RPMI8226 (cell line): ENCODE measurements at regions not wholly inside any gene's neighbourhood (a gene's known extent, or its start where the extent isn't known, plus 50 kb on each side); places are given as distances from the start of the nearest gene placed in this dataset.

Source experiments
- DNase-seq: peaks from one replicate; pipeline ENCODE4 v3.0.0-alpha.2; 2015

GRCh38 chr2:37812941-37813730, 112.0 kb upstream of the RMDN2 start:
- DNase-seq, result peak; percentile 12

GRCh38 chr2:37816036-37816435, 109.1 kb upstream of the RMDN2 start:
- no peak for DNase-seq

GRCh38 chr2:37816686-37817085, 108.4 kb upstream of the RMDN2 start:
- DNase-seq, result no peak

- no peak for DNase-seq
Measured at GRCh38 chr2:37819186-37819585, 105.9 kb upstream of the RMDN2 start.

GRCh38 chr2:37820471-37820986, 104.6 kb upstream of the RMDN2 start:
- DNase-seq, result no peak

GRCh38 chr2:37825586-37825985, 99.5 kb upstream of the RMDN2 start:
- no peak for DNase-seq

- DNase-seq, result no peak
Measured at GRCh38 chr2:37826611-37827010, 98.5 kb upstream of the RMDN2 start.

- no peak for DNase-seq
Measured at GRCh38 chr2:37827455-37827854, 97.6 kb upstream of the RMDN2 start.

GRCh38 chr2:37827911-37828511, 97.1 kb upstream of the RMDN2 start:
- no peak for DNase-seq

- no peak for DNase-seq
Measured at GRCh38 chr2:37829202-37829601, 95.9 kb upstream of the RMDN2 start.

- DNase-seq, result no peak
Measured at GRCh38 chr2:37829616-37830395, 95.3 kb upstream of the RMDN2 start.

GRCh38 chr2:37830636-37831035, 94.5 kb upstream of the RMDN2 start:
- DNase-seq, result no peak

- DNase-seq, result no peak
Measured at GRCh38 chr2:37831081-37831780, 93.9 kb upstream of the RMDN2 start.

- peak; percentile 76 for DNase-seq
Measured at GRCh38 chr2:37832590-37833197, 92.4 kb upstream of the RMDN2 start.

- no peak for DNase-seq
Measured at GRCh38 chr2:37833423-37833822, 91.7 kb upstream of the RMDN2 start.

GRCh38 chr2:37836270-37836669, 88.8 kb upstream of the RMDN2 start:
- DNase-seq, result no peak

GRCh38 chr2:37836711-37837110, 88.4 kb upstream of the RMDN2 start:
- no peak for DNase-seq

GRCh38 chr2:37837628-37838328, 87.3 kb upstream of the RMDN2 start:
- DNase-seq, result no peak

- DNase-seq, result no peak
Measured at GRCh38 chr2:37838541-37839167, 86.4 kb upstream of the RMDN2 start.

GRCh38 chr2:37839991-37840390, 85.1 kb upstream of the RMDN2 start:
- DNase-seq, result no peak

GRCh38 chr2:37842732-37843440, 82.2 kb upstream of the RMDN2 start:
- no peak for DNase-seq
